NB4 (cell line): ENCODE measurements at regions not wholly inside any gene's neighbourhood (a gene's known extent, or its start where the extent isn't known, plus 50 kb on each side); places are given as distances from the start of the nearest gene placed in this dataset.

Source experiments
- CTCF ChIP-seq: IDR thresholded peaks from one replicate; pipeline ENCODE4 v1.5.1; 2012; ENCODE audit warnings: low read depth, low read length
- MYC ChIP-seq: IDR thresholded peaks from 2 replicates; pipeline ENCODE4 v1.6.1; 2011; ENCODE audit warnings: low read depth, low read length

- TF ChIP-seq CTCF (no peak), MYC (no peak)
Measured at GRCh38 chr18:25895518-25895917, 194.9 kb downstream of the SS18 start.
